ENCODE measurements at regions not wholly inside any gene's neighbourhood (a gene's known extent, or its start where the extent isn't known, plus 50 kb on each side); places are given as distances from the start of the nearest gene placed in this dataset.
"Not testable (repeated sequence)": the region's sequence is repeated elsewhere in the genome, so short reads cannot be mapped to it uniquely, and the experiment has no call there.

DNA sequence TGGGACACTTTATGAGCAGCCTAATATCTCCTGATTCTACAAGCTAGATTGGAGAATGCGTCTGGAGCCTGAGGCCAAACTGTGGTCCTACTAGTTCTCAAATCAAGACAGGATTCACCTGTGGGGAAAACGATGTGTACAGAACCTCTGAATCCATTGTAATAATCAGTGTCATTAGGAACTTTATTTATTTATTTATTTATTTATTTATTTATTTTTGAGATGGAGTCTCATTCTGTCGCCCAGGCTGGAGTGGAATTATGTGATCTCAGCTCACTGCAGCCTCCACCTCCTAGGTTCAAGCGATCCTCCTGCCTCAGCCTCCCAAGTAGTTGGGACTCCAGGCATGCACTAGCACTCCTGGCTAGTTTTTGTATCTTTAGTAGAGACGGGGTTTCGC lies 52.6 kb upstream of the KIF26B start:
- TF ChIP-seq, protein P1, sequence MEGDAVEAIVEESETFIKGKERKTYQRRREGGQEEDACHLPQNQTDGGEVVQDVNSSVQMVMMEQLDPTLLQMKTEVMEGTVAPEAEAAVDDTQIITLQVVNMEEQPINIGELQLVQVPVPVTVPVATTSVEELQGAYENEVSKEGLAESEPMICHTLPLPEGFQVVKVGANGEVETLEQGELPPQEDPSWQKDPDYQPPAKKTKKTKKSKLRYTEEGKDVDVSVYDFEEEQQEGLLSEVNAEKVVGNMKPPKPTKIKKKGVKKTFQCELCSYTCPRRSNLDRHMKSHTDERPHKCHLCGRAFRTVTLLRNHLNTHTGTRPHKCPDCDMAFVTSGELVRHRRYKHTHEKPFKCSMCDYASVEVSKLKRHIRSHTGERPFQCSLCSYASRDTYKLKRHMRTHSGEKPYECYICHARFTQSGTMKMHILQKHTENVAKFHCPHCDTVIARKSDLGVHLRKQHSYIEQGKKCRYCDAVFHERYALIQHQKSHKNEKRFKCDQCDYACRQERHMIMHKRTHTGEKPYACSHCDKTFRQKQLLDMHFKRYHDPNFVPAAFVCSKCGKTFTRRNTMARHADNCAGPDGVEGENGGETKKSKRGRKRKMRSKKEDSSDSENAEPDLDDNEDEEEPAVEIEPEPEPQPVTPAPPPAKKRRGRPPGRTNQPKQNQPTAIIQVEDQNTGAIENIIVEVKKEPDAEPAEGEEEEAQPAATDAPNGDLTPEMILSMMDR (IDR thresholded peaks at IDR 0.05): not testable (repeated sequence)
- TF ChIP-seq POLR2A (IDR thresholded peaks at IDR 0.05): not testable (repeated sequence)
